ENCODE measurements at regions not wholly inside any gene's neighbourhood (a gene's known extent, or its start where the extent isn't known, plus 50 kb on each side); places are given as distances from the start of the nearest gene placed in this dataset.

GRCh38 chr22:33204408-33204807 lies 146.2 kb upstream of the SYN3 start:
- no peaks in the 10 kb centered on the region for H3K4me1 Mint-ChIP-seq
- CTCF ChIA-PET, result interaction anchor here (0.7 to 2.5 kb wide), 3 partner anchors 16 to 155 kb away, joined by 3 to 17 read pairs (median 3); no protein-coding TSS in a partner anchor

GRCh38 chr22:33202455-33202854 lies 144.3 kb upstream of the SYN3 start:
- H3K27ac Mint-ChIP-seq, result no peak overlapping the region
- ChIA-PET CTCF (interaction anchor here (0.6 to 2.5 kb wide), 33 partner anchors 8 to 1121 kb away, joined by 3 to 29 read pairs (median 3); partner anchors contain the start of gene SYN3), POLR2A (interaction anchor here (0.7 kb wide), 1 partner anchor 659 kb away, joined by 3 read pairs; no protein-coding TSS in a partner anchor)
- H3K36me3 Mint-ChIP-seq, result no peaks in the 10 kb centered on the region
- no peak for DNase-seq (ENCODE audit: low spot score)
- peaks cover 71% of the 10 kb centered on the region for H3K27me3 Mint-ChIP-seq (ENCODE audit: low read depth)
- no peak overlapping the region for H3K4me3 Mint-ChIP-seq
- no peaks in the 10 kb centered on the region for H3K4me1 Mint-ChIP-seq
- no peak for ATAC-seq
- H3K9me3 Mint-ChIP-seq, result no peaks in the 10 kb centered on the region
- TF ChIP-seq ZNF263 (CRISPR knock-in tag; IDR thresholded peaks at IDR 0.05; ENCODE audit: low read depth), result no peak
- TF ChIP-seq E2F5 (CRISPR knock-in tag; IDR thresholded peaks at IDR 0.05), result no peak
- TF ChIP-seq RELA (CRISPR knock-in tag; IDR thresholded peaks at IDR 0.05; ENCODE audit: borderline replicate concordance), result no peak
- no peak for TF ChIP-seq ATF6 (CRISPR knock-in tag; IDR thresholded peaks at IDR 0.05)
- no peak for TF ChIP-seq AFF4 (CRISPR knock-in tag; IDR thresholded peaks at IDR 0.05; ENCODE audit: borderline replicate concordance)
- TF ChIP-seq EMX1 (CRISPR knock-in tag; IDR thresholded peaks at IDR 0.05), result no peak
- TF ChIP-seq IRF1 (CRISPR knock-in tag; IDR thresholded peaks at IDR 0.05), result no peak
- TF ChIP-seq TEAD1 (CRISPR knock-in tag; IDR thresholded peaks at IDR 0.05), result no peak
- TF ChIP-seq FOXP4 (CRISPR knock-in tag; IDR thresholded peaks at IDR 0.05), result no peak
- TF ChIP-seq NFYB (CRISPR knock-in tag; conservative IDR thresholded peaks at IDR 0.05; ENCODE audit: low read depth), result no peak
- TF ChIP-seq CDX4 (CRISPR knock-in tag; IDR thresholded peaks at IDR 0.05; ENCODE audit: borderline replicate concordance), result no peak
- no peak for TF ChIP-seq JUN (CRISPR knock-in tag; IDR thresholded peaks at IDR 0.05)
- no peak for TF ChIP-seq ZNF121 (CRISPR knock-in tag; IDR thresholded peaks at IDR 0.05)

More at GRCh38 chr22:33204408-33204807, 146.2 kb upstream of the SYN3 start:
- Mint-ChIP-seq H3K4me3 (no peak overlapping the region), H3K27ac (no peak overlapping the region), H3K27me3 (ENCODE audit: low read depth) (peaks cover 73% of the 10 kb centered on the region), H3K9me3 (no peaks in the 10 kb centered on the region), H3K36me3 (no peaks in the 10 kb centered on the region)
- POLR2A ChIA-PET, result no interaction called here
- ATAC-seq (no peak), DNase-seq (ENCODE audit: low spot score) (no peak)
- TF ChIP-seq USF2 (CRISPR knock-in tag; IDR thresholded peaks at IDR 0.05), result no peak
- no peak for TF ChIP-seq FOXK1 (CRISPR knock-in tag; IDR thresholded peaks at IDR 0.05)
- TF ChIP-seq GRHL2 (CRISPR knock-in tag; IDR thresholded peaks at IDR 0.05; ENCODE audit: insufficient replicate concordance, severe bottlenecking), result no peak
- TF ChIP-seq TCF7 (CRISPR knock-in tag; IDR thresholded peaks at IDR 0.05; ENCODE audit: low read depth), result no peak
- no peak for TF ChIP-seq ATF6 (CRISPR knock-in tag; IDR thresholded peaks at IDR 0.05)
- no peak for TF ChIP-seq GABPB1 (CRISPR knock-in tag; IDR thresholded peaks at IDR 0.05)

Data from WTC11 (cell line).